Breast epithelium (tissue), 4 donors: ENCODE measurements at regions not wholly inside any gene's neighbourhood (a gene's known extent, or its start where the extent isn't known, plus 50 kb on each side); places are given as distances from the start of the nearest gene placed in this dataset.

Experiments
- DNase-seq, 2 donors: peaks; one replicate each; pipeline ENCODE4 v3.0.0-alpha.2; 2019; ENCODE audit warnings: low spot score in 2 of 2
- H3K27ac ChIP-seq, 2 donors: fragments of 200-600 bp; sonication (generic) in 1 of 2; one replicate each; pipeline ENCODE4 v1.5.1; 2016 to 2019; ENCODE audit warnings: mild to moderate bottlenecking in 1 of 2
- H3K27me3 ChIP-seq, 2 donors: fragments of 200-600 bp; sonication (generic) in 1 of 2; one replicate each; pipeline versions ENCODE4 v1.5.1 to v1.6.0; 2017 to 2019; ENCODE audit warnings: control low read depth in 1 of 2, mild to moderate bottlenecking in 1 of 2
- H3K36me3 ChIP-seq: fragments of 200-600 bp; one replicate; pipeline ENCODE4 v1.5.1; 2019
- H3K4me1 ChIP-seq, 2 donors: fragments of 200-600 bp; sonication (generic); one replicate each; pipeline ENCODE4 v1.5.1; 2016 to 2019; ENCODE audit warnings: control low read depth in 1 of 2
- H3K4me3 ChIP-seq, 3 donors: fragments of 200-600 bp; sonication (generic); 1 replicate in 2 of 3; 2 replicates in 1 of 3; pipeline ENCODE4 v1.5.1; 2016 to 2019; ENCODE audit warnings: mild to moderate bottlenecking in 3 of 3, moderate library complexity in 2 of 3
- H3K9me3 ChIP-seq, 2 donors: fragments of 200-600 bp; sonication (generic) in 1 of 2; one replicate each; pipeline ENCODE4 v1.5.1; 2016 to 2019; ENCODE audit warnings: control low read depth in 1 of 2
- POLR2A ChIP-seq: fragments of 450-650 bp; IDR thresholded peaks from one replicate; pipeline ENCODE4 v1.6.1; 2016; ENCODE audit warnings: antibody characterized with exemption, mild to moderate bottlenecking, moderate library complexity
- POLR2AphosphoS5 ChIP-seq, 3 donors: sonication (generic); formaldehyde crosslinking; IDR thresholded peaks; one replicate each; pipeline ENCODE4 v1.6.1; 2017; ENCODE audit warnings: antibody characterized with exemption in 3 of 3
- intact Hi-C: fragments of 100-400 bp; cut with DNase I; formaldehyde crosslinking; loops from one replicate; pipeline ENCODE4 v1.15.1; 2023; ENCODE audit warnings: low total_unique reads
- TF ChIP-seq, protein P1 (sequence below), 3 donors: fragments of 450-650 bp; IDR thresholded peaks; one replicate each; pipeline ENCODE4 v1.5.1; 2016 to 2017; ENCODE audit warnings: antibody characterized with exemption in 3 of 3, mild to moderate bottlenecking in 3 of 3, moderate library complexity in 3 of 3

- Histone ChIP-seq H3K27ac (no peak overlapping the region), H3K36me3 (no peaks in the 10 kb centered on the region), H3K4me3 (no peak overlapping the region), H3K4me1 (no peaks in the 10 kb centered on the region), H3K27me3 (peaks cover 0 to 20% of the 10 kb centered on the region in 2 donors), H3K9me3 (no peaks in the 10 kb centered on the region)
- TF ChIP-seq, protein P1, sequence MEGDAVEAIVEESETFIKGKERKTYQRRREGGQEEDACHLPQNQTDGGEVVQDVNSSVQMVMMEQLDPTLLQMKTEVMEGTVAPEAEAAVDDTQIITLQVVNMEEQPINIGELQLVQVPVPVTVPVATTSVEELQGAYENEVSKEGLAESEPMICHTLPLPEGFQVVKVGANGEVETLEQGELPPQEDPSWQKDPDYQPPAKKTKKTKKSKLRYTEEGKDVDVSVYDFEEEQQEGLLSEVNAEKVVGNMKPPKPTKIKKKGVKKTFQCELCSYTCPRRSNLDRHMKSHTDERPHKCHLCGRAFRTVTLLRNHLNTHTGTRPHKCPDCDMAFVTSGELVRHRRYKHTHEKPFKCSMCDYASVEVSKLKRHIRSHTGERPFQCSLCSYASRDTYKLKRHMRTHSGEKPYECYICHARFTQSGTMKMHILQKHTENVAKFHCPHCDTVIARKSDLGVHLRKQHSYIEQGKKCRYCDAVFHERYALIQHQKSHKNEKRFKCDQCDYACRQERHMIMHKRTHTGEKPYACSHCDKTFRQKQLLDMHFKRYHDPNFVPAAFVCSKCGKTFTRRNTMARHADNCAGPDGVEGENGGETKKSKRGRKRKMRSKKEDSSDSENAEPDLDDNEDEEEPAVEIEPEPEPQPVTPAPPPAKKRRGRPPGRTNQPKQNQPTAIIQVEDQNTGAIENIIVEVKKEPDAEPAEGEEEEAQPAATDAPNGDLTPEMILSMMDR (IDR thresholded peaks at IDR 0.05), result no peak
- TF ChIP-seq POLR2A, result no peak
- TF ChIP-seq POLR2AphosphoS5 (IDR thresholded peaks at IDR 0.05), result no peak
- intact Hi-C loops, result no loop called here
- DNase-seq, result no peak
These were observed 315.6 kb upstream of the B3GAT1 start for GRCh38 chr11:134727636-134728035.

- Histone ChIP-seq H3K36me3 (no peaks in the 10 kb centered on the region), H3K4me1 (no peaks in the 10 kb centered on the region), H3K27me3 (peaks cover 0 to 20% of the 10 kb centered on the region in 2 donors), H3K9me3 (no peaks in the 10 kb centered on the region), H3K27ac (no peak overlapping the region), H3K4me3 (no peak overlapping the region)
- intact Hi-C loops, result no loop called here
- no peak for TF ChIP-seq POLR2A
- TF ChIP-seq, protein P1 (IDR thresholded peaks at IDR 0.05), result no peak
- TF ChIP-seq POLR2AphosphoS5 (IDR thresholded peaks at IDR 0.05), result no peak
- DNase-seq, result no peak
These were observed 315.2 kb upstream of the B3GAT1 start for GRCh38 chr11:134727204-134727603.

GRCh38 chr11:134725716-134726639 is 313.9 kb upstream of the B3GAT1 start:
- H3K4me3 ChIP-seq, result no peak overlapping the region
- intact Hi-C loops, result no loop called here
- H3K27me3 ChIP-seq, result peaks cover 0 to 20% of the 10 kb centered on the region in 2 donors
- no peak for TF ChIP-seq POLR2AphosphoS5 (IDR thresholded peaks at IDR 0.05)
- no peak for TF ChIP-seq POLR2A
- TF ChIP-seq, protein P1 (IDR thresholded peaks at IDR 0.05), result peak in 2 of 3 donors; percentile 40 to 47
- H3K36me3 ChIP-seq, result no peaks in the 10 kb centered on the region
- no peak overlapping the region for H3K27ac ChIP-seq
- no peaks in the 10 kb centered on the region for H3K9me3 ChIP-seq
- no peaks in the 10 kb centered on the region for H3K4me1 ChIP-seq
- DNase-seq, result peak in 1 of 2 donors; percentile 67

- H3K36me3 ChIP-seq, result no peaks in the 10 kb centered on the region
- TF ChIP-seq, protein P1 (IDR thresholded peaks at IDR 0.05), result no peak
- TF ChIP-seq POLR2AphosphoS5 (IDR thresholded peaks at IDR 0.05) (no peak), POLR2A (no peak)
- no peaks in the 10 kb centered on the region for H3K9me3 ChIP-seq
- intact Hi-C loops, result no loop called here
- peaks cover 0 to 20% of the 10 kb centered on the region in 2 donors for H3K27me3 ChIP-seq
- no peak overlapping the region for H3K27ac ChIP-seq
- H3K4me3 ChIP-seq, result no peak overlapping the region
- H3K4me1 ChIP-seq, result no peaks in the 10 kb centered on the region
- DNase-seq, result no peak
These were observed 313.2 kb upstream of the B3GAT1 start for GRCh38 chr11:134725211-134725610.

DNA sequence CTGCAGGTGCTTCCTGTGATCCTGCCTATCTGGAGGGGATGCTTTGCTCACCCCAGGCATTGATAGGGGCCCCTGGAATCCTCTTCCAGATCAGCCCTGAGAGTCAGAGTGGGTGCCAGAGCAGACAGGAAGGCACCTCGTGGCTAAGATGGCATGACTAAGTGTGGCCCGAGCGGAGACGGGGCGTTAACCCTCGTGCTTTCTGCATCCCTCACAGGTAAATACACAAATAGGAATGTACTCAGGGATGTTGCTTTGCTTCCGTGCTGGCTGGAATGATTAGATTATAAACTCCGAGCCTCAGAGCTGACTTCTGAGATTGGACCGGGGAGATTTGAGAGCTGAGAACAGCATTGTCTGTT is 312.7 kb upstream of the B3GAT1 start:
- TF ChIP-seq POLR2A (no peak), POLR2AphosphoS5 (IDR thresholded peaks at IDR 0.05) (no peak)
- TF ChIP-seq, protein P1 (IDR thresholded peaks at IDR 0.05), result no peak
- DNase-seq, result no peak
- H3K4me1 ChIP-seq, result no peaks in the 10 kb centered on the region
- peaks cover 0 to 20% of the 10 kb centered on the region in 2 donors for H3K27me3 ChIP-seq
- no peaks in the 10 kb centered on the region for H3K36me3 ChIP-seq
- H3K4me3 ChIP-seq, result no peak overlapping the region
- H3K27ac ChIP-seq, result no peak overlapping the region
- intact Hi-C loops, result no loop called here
- no peaks in the 10 kb centered on the region for H3K9me3 ChIP-seq
